ENCODE measurements at regions not wholly inside any gene's neighbourhood (a gene's known extent, or its start where the extent isn't known, plus 50 kb on each side); places are given as distances from the start of the nearest gene placed in this dataset.
"Not testable (repeated sequence)": the region's sequence is repeated elsewhere in the genome, so short reads cannot be mapped to it uniquely, and the experiment has no call there.

GRCh38 chr2:42973726-42974125, 181.3 kb upstream of the HAAO start:
- DNase-seq (ENCODE audit: insufficient read length, low spot score) (no peak), FAIRE-seq (no peak)
- TF ChIP-seq, protein P1, sequence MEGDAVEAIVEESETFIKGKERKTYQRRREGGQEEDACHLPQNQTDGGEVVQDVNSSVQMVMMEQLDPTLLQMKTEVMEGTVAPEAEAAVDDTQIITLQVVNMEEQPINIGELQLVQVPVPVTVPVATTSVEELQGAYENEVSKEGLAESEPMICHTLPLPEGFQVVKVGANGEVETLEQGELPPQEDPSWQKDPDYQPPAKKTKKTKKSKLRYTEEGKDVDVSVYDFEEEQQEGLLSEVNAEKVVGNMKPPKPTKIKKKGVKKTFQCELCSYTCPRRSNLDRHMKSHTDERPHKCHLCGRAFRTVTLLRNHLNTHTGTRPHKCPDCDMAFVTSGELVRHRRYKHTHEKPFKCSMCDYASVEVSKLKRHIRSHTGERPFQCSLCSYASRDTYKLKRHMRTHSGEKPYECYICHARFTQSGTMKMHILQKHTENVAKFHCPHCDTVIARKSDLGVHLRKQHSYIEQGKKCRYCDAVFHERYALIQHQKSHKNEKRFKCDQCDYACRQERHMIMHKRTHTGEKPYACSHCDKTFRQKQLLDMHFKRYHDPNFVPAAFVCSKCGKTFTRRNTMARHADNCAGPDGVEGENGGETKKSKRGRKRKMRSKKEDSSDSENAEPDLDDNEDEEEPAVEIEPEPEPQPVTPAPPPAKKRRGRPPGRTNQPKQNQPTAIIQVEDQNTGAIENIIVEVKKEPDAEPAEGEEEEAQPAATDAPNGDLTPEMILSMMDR (IDR thresholded peaks at IDR 0.05; ENCODE audit: insufficient read depth, missing control alignments) = no peak

GRCh38 chr2:42972933-42973516, 180.6 kb upstream of the HAAO start:
- FAIRE-seq; DNase-seq (ENCODE audit: insufficient read length, low spot score): not testable (repeated sequence)

- TF ChIP-seq, protein P1 (IDR thresholded peaks at IDR 0.05; ENCODE audit: insufficient read depth, missing control alignments) = no peak
- FAIRE-seq (no peak), DNase-seq (ENCODE audit: insufficient read length, low spot score) (no peak)
Observed at GRCh38 chr2:42971947-42972736, 179.8 kb upstream of the HAAO start.

- TF ChIP-seq, protein P1 (IDR thresholded peaks at IDR 0.05; ENCODE audit: insufficient read depth, missing control alignments) = no peak
- FAIRE-seq (no peak), DNase-seq (ENCODE audit: insufficient read length, low spot score) (no peak)
Observed at GRCh38 chr2:42971381-42971780, 179.0 kb upstream of the HAAO start.

DNA sequence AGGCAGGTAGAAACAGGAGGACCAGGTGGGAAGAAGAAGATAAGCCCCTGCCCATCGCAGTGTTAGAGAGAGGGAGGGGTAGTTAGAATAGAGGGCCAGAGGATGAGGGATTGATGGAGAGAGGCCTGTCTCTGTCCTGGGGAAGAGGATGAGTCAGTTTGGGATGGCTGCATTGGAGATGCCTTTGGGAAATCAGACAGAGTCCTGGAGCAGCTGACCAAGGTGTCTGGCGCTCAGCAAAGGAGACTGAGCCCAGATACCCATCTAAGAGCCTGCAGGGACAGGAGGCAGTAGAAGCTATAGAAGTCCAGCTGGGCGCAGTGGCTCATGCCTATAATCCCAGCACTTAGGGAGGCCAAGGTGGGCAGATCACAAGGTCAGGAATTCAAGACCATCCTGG, 177.8 kb upstream of the HAAO start:
- no peak for FAIRE-seq
- DNase-seq (ENCODE audit: insufficient read length, low spot score) = no peak
- TF ChIP-seq, protein P1 (IDR thresholded peaks at IDR 0.05; ENCODE audit: insufficient read depth, missing control alignments) = no peak

- FAIRE-seq = no peak
- DNase-seq (ENCODE audit: insufficient read length, low spot score) = no peak
- TF ChIP-seq, protein P1 (IDR thresholded peaks at IDR 0.05; ENCODE audit: insufficient read depth, missing control alignments) = no peak
Observed at GRCh38 chr2:42969231-42970150, 177.1 kb upstream of the HAAO start.

DNA sequence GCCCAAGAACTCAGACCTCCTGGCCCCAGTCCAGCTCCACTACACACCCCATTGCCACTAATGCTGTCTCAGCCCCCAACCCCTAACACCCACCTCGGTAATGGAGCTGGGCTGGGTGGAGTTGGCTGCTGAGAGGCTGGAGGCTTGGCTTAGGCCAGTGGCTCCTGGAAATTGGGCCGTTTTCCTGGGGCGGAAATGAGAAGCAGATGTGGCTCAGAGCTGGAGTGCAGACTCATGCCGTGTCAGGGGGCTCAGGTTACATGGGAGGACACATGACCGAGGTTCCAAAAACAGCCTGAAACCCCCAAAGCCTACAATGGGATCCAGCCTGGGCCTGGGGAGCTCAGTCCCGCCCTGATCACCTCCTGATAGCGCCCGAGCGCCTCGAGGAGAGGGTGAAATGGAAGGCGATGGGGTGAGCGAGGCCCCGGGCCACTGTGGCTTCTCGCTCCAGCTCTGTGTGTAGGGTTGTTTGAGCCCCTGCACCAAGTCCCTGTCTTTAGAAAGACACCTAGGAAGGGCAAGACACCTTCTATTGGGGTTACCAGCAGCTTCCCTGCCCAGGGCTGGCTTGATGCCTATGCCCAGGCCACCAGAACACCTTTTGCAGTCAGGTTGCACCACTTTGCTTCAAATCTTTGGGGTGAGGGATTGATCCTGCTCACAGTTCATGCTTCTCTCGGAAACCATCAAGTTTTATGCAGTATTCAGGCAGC, 175.7 kb upstream of the HAAO start:
- no peak for FAIRE-seq
- TF ChIP-seq, protein P1 (IDR thresholded peaks at IDR 0.05; ENCODE audit: insufficient read depth, missing control alignments) = no peak
- no peak for DNase-seq (ENCODE audit: insufficient read length, low spot score)
